OCI-M2 (cell line): ENCODE measurements at regions not wholly inside any gene's neighbourhood (a gene's known extent, or its start where the extent isn't known, plus 50 kb on each side); places are given as distances from the start of the nearest gene placed in this dataset.

ENCODE experiments used
- DNase-seq: peaks from one replicate; lab custom pipeline; 2025; ENCODE audit not compliant: unreplicated experiment; lab: John Stamatoyannopoulos, UW

- DNase-seq, result no peak
Observed at GRCh38 chrX:39834600-39834999, 263.2 kb downstream of the BCOR start.

GRCh38 chrX:39835241-39835640 lies 262.5 kb downstream of the BCOR start:
- DNase-seq, result no peak

GRCh38 chrX:39835776-39836175 lies 262.0 kb downstream of the BCOR start:
- no peak for DNase-seq

- no peak for DNase-seq
Observed at GRCh38 chrX:39836802-39837420, 260.8 kb downstream of the BCOR start.

- no peak for DNase-seq
Observed at GRCh38 chrX:39837688-39838087, 260.1 kb downstream of the BCOR start.

GRCh38 chrX:39839371-39839770 lies 258.4 kb downstream of the BCOR start:
- no peak for DNase-seq

- no peak for DNase-seq
Observed at GRCh38 chrX:39840133-39840532, 257.6 kb downstream of the BCOR start.

- no peak for DNase-seq
Observed at GRCh38 chrX:39840581-39841093, 257.1 kb downstream of the BCOR start.

- DNase-seq, result no peak
Observed at GRCh38 chrX:39841604-39842003, 256.2 kb downstream of the BCOR start.

GRCh38 chrX:39842281-39842973 lies 255.3 kb downstream of the BCOR start:
- no peak for DNase-seq

- no peak for DNase-seq
Observed at GRCh38 chrX:39843318-39843717, 254.4 kb downstream of the BCOR start.

- no peak for DNase-seq
Observed at GRCh38 chrX:39845233-39845632, 252.5 kb downstream of the BCOR start.

- DNase-seq, result no peak
Observed at GRCh38 chrX:39846460-39846859, 251.3 kb downstream of the BCOR start.

GRCh38 chrX:39848243-39848642 lies 249.5 kb downstream of the BCOR start:
- DNase-seq, result no peak

GRCh38 chrX:39848900-39849299 lies 248.9 kb downstream of the BCOR start:
- no peak for DNase-seq

GRCh38 chrX:39850209-39850608 lies 247.5 kb downstream of the BCOR start:
- DNase-seq, result no peak

- no peak for DNase-seq
Observed at GRCh38 chrX:39850630-39851152, 247.1 kb downstream of the BCOR start.

GRCh38 chrX:39851745-39852455 lies 245.9 kb downstream of the BCOR start:
- no peak for DNase-seq

GRCh38 chrX:39852491-39852890 lies 245.3 kb downstream of the BCOR start:
- DNase-seq, result no peak

- no peak for DNase-seq
Observed at GRCh38 chrX:39853417-39854030, 244.2 kb downstream of the BCOR start.
